HL-60 (cell line): ENCODE measurements at regions not wholly inside any gene's neighbourhood (a gene's known extent, or its start where the extent isn't known, plus 50 kb on each side); places are given as distances from the start of the nearest gene placed in this dataset.

Experiments
- GABPA ChIP-seq: IDR thresholded peaks from 2 replicates; pipeline ENCODE4 v1.6.1; 2012; ENCODE audit warnings: low read depth
- POLR2AphosphoS5 ChIP-seq: IDR thresholded peaks from 2 replicates; pipeline ENCODE4 v1.6.1; 2012; ENCODE audit warnings: low read depth
- TF ChIP-seq, protein P1 (sequence below): IDR thresholded peaks from one replicate; pipeline ENCODE4 v1.5.1; 2011; ENCODE audit warnings: low read length, control low read depth, inconsistent platforms; ENCODE audit not compliant: insufficient read depth
- TF ChIP-seq, protein P2 (sequence below): IDR thresholded peaks from 2 replicates; pipeline ENCODE4 v1.6.1; 2012; ENCODE audit warnings: low read depth; ENCODE audit not compliant: insufficient replicate concordance

- TF ChIP-seq, protein P1, sequence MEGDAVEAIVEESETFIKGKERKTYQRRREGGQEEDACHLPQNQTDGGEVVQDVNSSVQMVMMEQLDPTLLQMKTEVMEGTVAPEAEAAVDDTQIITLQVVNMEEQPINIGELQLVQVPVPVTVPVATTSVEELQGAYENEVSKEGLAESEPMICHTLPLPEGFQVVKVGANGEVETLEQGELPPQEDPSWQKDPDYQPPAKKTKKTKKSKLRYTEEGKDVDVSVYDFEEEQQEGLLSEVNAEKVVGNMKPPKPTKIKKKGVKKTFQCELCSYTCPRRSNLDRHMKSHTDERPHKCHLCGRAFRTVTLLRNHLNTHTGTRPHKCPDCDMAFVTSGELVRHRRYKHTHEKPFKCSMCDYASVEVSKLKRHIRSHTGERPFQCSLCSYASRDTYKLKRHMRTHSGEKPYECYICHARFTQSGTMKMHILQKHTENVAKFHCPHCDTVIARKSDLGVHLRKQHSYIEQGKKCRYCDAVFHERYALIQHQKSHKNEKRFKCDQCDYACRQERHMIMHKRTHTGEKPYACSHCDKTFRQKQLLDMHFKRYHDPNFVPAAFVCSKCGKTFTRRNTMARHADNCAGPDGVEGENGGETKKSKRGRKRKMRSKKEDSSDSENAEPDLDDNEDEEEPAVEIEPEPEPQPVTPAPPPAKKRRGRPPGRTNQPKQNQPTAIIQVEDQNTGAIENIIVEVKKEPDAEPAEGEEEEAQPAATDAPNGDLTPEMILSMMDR: no peak
- TF ChIP-seq, protein P2, sequence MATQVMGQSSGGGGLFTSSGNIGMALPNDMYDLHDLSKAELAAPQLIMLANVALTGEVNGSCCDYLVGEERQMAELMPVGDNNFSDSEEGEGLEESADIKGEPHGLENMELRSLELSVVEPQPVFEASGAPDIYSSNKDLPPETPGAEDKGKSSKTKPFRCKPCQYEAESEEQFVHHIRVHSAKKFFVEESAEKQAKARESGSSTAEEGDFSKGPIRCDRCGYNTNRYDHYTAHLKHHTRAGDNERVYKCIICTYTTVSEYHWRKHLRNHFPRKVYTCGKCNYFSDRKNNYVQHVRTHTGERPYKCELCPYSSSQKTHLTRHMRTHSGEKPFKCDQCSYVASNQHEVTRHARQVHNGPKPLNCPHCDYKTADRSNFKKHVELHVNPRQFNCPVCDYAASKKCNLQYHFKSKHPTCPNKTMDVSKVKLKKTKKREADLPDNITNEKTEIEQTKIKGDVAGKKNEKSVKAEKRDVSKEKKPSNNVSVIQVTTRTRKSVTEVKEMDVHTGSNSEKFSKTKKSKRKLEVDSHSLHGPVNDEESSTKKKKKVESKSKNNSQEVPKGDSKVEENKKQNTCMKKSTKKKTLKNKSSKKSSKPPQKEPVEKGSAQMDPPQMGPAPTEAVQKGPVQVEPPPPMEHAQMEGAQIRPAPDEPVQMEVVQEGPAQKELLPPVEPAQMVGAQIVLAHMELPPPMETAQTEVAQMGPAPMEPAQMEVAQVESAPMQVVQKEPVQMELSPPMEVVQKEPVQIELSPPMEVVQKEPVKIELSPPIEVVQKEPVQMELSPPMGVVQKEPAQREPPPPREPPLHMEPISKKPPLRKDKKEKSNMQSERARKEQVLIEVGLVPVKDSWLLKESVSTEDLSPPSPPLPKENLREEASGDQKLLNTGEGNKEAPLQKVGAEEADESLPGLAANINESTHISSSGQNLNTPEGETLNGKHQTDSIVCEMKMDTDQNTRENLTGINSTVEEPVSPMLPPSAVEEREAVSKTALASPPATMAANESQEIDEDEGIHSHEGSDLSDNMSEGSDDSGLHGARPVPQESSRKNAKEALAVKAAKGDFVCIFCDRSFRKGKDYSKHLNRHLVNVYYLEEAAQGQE: no peak
- TF ChIP-seq POLR2AphosphoS5 (no peak), GABPA (no peak)
Measured at GRCh38 chr9:90544488-90544887, 98.1 kb downstream of the DIRAS2 start.
